ENCODE measurements at regions not wholly inside any gene's neighbourhood (a gene's known extent, or its start where the extent isn't known, plus 50 kb on each side); places are given as distances from the start of the nearest gene placed in this dataset.

DNA sequence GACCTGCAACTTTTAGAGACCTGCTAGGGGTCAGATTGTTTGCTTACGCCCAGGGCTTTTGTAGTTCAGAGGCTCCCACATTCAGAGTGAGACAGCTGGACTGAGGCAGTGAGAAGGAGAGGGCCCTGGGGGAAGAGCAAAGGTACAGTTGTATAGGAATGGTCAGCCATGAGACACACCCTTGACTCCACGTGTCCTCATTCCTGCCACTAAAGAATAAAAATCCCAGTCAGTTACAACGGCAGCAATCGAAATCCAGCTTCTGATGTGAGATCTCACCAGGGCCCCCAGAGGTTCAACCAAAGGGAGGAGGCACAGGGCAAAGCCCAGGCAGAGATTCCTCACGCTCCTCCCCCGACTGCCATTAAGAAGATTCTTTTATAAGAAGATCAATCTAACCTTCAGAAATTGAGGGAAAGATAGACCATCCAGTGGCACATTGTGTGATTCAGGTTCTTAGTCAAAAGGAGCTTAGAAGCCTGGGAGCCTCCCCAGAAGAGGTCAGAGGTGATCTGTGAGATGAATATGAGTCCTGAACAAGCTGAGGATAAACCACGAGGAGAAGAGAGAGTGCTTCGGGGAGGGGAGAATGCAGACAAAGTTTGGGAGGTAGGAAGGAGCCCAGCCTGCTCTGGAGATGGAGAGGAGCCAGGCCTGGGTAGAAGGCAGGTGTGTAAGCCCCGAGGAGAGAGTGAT lies 317.0 kb downstream of the CYP26B1 start:
- no peak for DNase-seq

- DNase-seq = no peak
These were observed 318.7 kb downstream of the CYP26B1 start for GRCh38 chr2:71829008-71829407.

GRCh38 chr2:71827973-71828372 lies 319.7 kb downstream of the CYP26B1 start:
- no peak for DNase-seq

DNA sequence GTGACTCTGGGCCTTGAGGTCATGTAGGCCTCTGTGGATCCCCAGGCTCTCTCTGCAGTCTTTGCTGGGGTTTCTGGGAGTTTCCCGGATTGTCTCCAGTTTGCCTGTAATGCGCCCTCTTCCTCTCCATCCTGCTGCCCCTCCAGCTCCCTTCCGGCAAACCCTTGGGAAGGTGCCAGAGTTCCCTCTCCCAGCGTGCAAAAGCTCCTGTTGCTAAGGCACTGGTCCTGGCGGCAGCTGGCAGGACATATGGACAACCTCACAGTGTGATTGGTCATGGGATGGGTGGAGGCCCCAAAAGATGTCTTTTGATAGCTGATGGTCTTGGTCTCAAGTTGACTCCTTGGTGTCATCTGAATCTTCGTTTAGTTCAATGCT lies 320.1 kb downstream of the CYP26B1 start:
- DNase-seq = no peak

DNA sequence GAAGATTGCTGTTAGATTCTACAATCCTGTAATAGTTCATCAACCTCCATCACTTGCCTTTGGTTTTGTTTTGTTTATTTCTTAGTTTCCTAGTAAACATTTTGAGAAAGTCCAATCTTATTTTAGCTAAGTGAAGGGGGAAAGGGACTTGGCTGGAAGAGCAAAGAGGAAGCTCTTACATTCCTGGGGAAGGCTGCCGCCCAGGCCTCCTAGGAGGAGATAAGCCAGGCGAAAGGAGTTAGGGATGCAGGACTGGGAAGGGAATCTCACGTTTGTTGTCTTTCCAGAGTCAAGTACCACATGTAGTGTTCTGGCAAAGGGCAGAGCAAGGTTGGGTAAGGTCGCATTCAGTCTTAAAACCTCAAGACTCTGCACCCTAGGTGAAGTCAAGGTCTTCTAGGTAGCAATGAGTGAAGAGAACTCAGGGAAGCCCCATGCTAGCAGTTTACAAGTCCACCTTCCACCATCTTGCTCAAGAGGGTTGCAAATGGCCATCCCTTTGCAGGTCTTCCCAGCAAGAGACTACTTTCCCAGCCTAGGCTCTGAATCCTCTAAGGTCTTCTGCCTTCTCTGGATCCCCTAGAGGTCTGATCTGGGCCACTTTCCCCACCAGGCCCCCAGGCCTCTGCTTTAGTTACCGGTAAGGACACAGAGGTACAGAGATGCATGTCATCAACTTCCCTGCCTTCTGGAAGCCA lies 320.7 kb downstream of the CYP26B1 start:
- DNase-seq = no peak

DNA sequence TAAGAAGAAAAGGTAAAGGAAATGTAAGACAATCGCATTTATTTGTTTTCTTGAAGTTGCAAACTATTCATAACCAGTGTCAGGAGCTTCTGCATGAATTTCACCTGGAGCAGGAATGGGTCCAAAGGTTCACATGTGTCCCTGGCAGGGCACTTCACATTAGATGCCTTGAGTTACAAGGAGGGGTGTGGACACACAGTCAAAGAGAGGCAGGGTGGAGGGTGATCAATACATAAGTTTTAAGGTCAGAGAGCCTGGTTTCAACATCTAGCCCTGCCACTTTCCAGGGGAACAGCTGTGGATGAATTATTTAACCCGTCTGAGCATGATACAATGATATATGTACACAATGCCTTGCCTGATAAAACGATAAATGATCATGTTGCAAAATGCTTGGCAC lies 321.4 kb downstream of the CYP26B1 start:
- no peak for DNase-seq

- DNase-seq = no peak
These were observed 323.2 kb downstream of the CYP26B1 start for GRCh38 chr2:71824436-71824835.

- no peak for DNase-seq
These were observed 324.1 kb downstream of the CYP26B1 start for GRCh38 chr2:71823526-71823925.

GRCh38 chr2:71822463-71822862 lies 325.2 kb downstream of the CYP26B1 start:
- DNase-seq = no peak

DNA sequence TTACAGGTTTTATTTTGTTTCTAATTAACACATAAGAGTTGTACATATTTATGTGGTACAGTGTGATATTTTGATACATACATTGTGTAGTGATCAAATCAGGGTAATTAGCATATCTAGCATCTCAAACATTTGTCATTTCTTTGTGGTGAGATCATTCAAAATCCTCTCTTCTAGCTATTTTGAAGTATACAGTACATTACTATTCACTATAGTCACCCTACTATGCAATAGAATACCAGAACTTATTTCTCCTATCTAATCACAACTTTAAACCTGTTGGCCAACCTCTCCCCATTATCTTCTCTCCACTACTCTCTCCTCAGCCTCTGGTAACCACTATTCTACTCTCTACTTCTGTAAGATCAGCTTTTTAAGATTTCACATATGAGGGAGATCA lies 325.8 kb downstream of the CYP26B1 start:
- no peak for DNase-seq

GRCh38 chr2:71816815-71817214 lies 330.8 kb downstream of the CYP26B1 start:
- DNase-seq = no peak

GRCh38 chr2:71815701-71816474 lies 331.8 kb downstream of the CYP26B1 start:
- no peak for DNase-seq

DNA sequence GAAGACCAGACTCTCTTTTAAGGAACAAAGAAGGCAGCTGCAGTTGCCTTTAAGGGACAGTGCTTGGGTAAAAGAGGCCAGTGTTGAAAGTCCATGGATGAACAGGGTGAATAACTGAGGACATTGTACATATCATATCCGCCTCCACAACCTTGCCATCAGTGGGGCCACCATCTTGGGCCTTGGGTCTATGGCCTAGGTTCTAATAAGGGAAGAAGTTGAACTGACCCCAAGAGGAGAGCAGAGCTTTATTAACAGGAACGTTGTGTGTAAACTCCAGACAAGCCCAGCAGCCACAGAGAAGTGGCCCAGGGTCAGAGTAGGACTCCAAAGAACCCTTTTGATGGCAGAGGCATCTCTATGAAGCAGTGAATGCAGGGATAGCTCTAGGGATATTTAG lies 332.8 kb downstream of the CYP26B1 start:
- DNase-seq = no peak

GRCh38 chr2:71813807-71814470 lies 333.7 kb downstream of the CYP26B1 start:
- no peak for DNase-seq

- no peak for DNase-seq
These were observed 334.3 kb downstream of the CYP26B1 start for GRCh38 chr2:71813315-71813714.

GRCh38 chr2:71812736-71813135 lies 334.9 kb downstream of the CYP26B1 start:
- DNase-seq = no peak

DNA sequence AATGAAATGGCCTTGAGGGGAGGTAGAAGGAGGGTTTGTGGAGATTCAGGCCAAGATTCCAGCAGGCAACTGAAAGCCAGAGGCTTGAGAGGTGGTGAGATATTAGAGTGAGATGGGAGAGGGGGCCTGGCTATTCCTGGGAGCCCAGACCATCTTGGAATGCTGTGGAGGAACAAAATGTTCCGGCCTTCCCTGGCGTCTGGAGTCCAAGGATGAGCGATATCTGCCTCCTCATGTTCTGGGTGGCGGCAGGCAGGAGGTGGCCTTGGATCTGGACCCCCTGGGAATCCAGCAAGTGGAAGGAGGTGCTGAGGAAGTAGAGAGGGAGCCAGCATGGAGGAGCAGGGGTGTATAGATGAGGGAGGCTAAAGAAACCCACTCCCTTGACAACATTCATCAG lies 335.9 kb downstream of the CYP26B1 start:
- no peak for DNase-seq

DNA sequence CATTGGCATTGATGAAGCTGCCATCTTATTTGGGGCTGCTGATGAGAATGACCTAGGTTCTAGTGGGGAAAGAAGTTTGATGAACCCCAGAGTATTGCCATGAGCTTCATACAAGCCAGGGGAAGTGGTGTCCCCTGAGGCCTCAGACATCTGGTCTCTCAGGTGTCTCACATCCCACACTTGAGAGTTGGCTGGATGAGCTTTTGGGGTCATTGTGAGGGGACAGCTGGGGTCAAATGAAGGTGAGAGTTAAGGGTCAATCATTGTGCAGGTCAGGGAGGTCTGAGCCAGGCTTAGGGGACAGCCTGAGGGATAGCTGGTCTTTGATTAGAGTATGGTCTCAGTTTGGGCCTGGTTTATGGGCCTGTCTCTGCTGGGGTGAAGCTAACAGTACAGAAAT lies 336.5 kb downstream of the CYP26B1 start:
- DNase-seq = no peak

DNA sequence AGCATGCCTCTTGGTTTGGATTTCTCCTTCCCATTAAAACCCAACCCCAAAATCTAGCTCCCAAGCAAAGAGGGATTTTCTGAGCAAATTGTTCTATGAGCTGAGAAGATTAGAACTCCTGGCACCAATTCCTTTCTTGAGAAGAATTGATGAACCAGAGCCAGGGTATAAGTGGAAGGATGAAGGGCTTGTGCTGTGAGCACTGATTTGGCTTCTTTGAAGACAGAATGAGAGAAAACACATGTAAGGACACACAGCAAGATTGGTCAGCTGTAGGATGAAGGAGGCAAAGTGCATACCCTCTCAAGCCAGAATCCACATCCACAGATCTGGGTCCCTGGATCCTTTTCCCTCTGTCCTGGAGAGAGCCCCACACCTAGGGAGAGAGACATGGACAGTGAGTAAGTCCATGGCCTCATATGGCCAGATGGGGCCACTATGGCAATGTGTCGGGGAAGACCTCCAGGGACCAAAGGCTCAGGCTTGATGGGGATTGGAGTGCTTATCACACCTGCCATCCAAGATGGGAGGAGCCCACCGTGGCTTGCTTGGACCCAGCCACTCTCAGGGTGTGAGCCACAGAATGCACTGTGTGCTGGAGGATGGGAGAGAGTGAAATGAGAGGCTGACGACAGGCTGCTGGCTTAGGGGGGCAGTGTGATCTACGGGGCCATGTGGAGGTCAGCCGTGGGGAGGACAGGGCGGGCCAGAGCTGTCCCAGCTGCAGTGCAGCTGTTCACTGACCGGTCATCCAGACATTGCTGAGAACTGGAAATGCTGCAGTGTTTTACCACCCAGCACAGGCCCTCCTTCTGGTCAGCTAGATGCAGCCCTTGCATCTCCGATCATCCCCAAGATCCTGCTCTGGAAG lies 339.8 kb downstream of the CYP26B1 start:
- DNase-seq = no peak

DNA sequence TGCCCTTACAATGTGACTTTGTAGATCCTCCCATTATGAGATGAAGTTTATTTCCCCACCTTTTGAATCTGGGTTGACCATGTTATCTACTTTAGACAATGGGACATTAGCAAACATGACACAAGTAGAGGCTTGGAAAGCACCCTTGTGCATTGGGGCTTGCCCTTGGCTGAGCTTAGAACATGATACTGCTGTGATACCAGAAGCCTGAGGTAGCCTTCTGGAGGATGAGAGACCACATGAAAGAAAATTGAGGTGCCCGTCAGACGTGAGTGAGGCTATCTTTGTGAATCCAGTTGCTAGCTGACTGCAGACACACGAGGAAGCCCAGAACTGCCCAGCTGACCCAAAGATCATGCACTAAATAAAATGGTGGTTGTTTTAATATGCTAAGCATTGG lies 341.2 kb downstream of the CYP26B1 start:
- DNase-seq = no peak

DNA sequence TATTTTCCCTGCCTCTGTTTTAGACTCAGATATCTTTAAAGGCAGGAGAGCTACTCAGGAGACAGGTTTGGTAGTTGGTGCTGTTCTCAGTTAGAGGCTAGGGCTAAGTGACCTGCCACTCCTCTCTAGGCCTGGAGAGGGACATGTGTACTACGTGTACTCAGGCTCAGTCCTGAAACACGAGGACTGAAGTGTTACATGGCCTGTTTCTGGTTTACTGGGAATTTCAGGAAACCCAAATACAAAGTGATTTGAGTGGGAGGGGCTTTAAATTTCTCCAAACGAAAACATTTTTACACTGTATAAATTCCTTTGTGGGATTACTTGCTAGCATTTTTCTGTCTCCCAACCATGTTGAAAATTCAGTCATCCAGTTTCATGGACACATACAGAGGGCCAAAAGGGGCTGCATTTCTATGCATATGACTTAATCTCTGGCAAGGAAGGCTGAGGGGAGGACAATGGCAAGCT lies 343.3 kb downstream of the CYP26B1 start:
- no peak for DNase-seq

- DNase-seq = no peak
These were observed 344.3 kb downstream of the CYP26B1 start for GRCh38 chr2:71803398-71803797.

Measured in COR-L47 (cell line).